Peyer's patch (tissue), 4 donors: ENCODE measurements at regions not wholly inside any gene's neighbourhood (a gene's known extent, or its start where the extent isn't known, plus 50 kb on each side); places are given as distances from the start of the nearest gene placed in this dataset.

Source experiments
- POLR2A ChIP-seq, 2 donors: fragments of 450-650 bp; IDR thresholded peaks; one replicate each; pipeline ENCODE4 v1.5.1; 2017; ENCODE audit warnings: antibody characterized with exemption in 2 of 2, mild to moderate bottlenecking in 2 of 2, moderate library complexity in 2 of 2
- TF ChIP-seq, protein P1 (sequence below), 6 experiments: fragments of 450-650 bp in 4 of 6; fragments of 200-600 bp in 2 of 6; sonication (generic) in 1 of 6; IDR thresholded peaks; one replicate each; pipeline ENCODE4 v1.5.1; 2017 to 2019; ENCODE audit warnings: antibody characterized with exemption in 6 of 6, mild to moderate bottlenecking in 3 of 6, moderate library complexity in 1 of 6

DNA sequence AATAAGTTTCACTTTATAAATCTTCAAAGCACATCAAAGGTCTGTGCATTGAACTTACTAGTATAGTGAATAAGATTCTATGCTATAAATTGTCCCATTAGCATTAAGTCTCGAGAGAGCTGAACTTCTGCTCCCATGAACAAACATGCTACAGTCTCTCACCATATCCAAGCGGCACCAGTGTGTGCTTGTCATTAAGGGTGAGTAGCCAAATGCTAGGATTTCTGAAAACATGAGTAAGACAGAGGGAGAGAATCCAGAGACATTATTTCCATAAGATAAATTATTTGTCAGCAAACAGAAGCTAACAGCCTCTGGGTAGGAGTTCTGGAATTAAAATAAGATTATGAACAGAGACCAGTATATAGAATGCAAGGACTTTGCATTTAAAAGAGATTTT, 2882.5 kb downstream of the PCDH9 start:
- TF ChIP-seq, protein P1, sequence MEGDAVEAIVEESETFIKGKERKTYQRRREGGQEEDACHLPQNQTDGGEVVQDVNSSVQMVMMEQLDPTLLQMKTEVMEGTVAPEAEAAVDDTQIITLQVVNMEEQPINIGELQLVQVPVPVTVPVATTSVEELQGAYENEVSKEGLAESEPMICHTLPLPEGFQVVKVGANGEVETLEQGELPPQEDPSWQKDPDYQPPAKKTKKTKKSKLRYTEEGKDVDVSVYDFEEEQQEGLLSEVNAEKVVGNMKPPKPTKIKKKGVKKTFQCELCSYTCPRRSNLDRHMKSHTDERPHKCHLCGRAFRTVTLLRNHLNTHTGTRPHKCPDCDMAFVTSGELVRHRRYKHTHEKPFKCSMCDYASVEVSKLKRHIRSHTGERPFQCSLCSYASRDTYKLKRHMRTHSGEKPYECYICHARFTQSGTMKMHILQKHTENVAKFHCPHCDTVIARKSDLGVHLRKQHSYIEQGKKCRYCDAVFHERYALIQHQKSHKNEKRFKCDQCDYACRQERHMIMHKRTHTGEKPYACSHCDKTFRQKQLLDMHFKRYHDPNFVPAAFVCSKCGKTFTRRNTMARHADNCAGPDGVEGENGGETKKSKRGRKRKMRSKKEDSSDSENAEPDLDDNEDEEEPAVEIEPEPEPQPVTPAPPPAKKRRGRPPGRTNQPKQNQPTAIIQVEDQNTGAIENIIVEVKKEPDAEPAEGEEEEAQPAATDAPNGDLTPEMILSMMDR (IDR thresholded peaks at IDR 0.05), result no peak
- no peak for TF ChIP-seq POLR2A (IDR thresholded peaks at IDR 0.05)
